Stomach smooth muscle (tissue), 2 donors: ENCODE measurements at regions not wholly inside any gene's neighbourhood (a gene's known extent, or its start where the extent isn't known, plus 50 kb on each side); places are given as distances from the start of the nearest gene placed in this dataset.

ENCODE experiments used
- H3K27ac ChIP-seq: one replicate; pipeline ENCODE4 v1.7.0; 2013; ENCODE audit warnings: mild to moderate bottlenecking, low read length, inconsistent platforms
- H3K27me3 ChIP-seq, 2 donors: one replicate each; pipeline ENCODE4 v1.7.0; 2013; ENCODE audit warnings: low read length in 2 of 2; ENCODE audit not compliant: insufficient read depth in 2 of 2, control insufficient read depth in 1 of 2
- H3K36me3 ChIP-seq, 2 donors: one replicate each; pipeline ENCODE4 v1.7.0; 2013; ENCODE audit warnings: low read length in 2 of 2; ENCODE audit not compliant: control insufficient read depth in 2 of 2, insufficient read depth in 2 of 2
- H3K4me1 ChIP-seq: one replicate; pipeline ENCODE4 v1.7.0; 2013; ENCODE audit warnings: low read length; ENCODE audit not compliant: control insufficient read depth, insufficient read depth
- H3K4me3 ChIP-seq, 2 donors: one replicate each; pipeline ENCODE4 v1.7.0; 2013; ENCODE audit warnings: low read length in 2 of 2
- H3K9ac ChIP-seq, 2 donors: one replicate each; pipeline ENCODE4 v1.7.0; 2013; ENCODE audit warnings: low read length in 2 of 2, mild to moderate bottlenecking in 1 of 2
- H3K9me3 ChIP-seq, 2 donors: one replicate each; pipeline ENCODE4 v1.7.0; 2013; ENCODE audit warnings: low read length in 2 of 2; ENCODE audit not compliant: control insufficient read depth in 2 of 2
- donor health status: healthy.
- donor health status: Pancreatic carcinoma.

- Histone ChIP-seq H3K4me3 (no peak overlapping the region), H3K36me3 (no peaks in the 10 kb centered on the region), H3K27me3 (no peaks in the 10 kb centered on the region), H3K27ac (no peak overlapping the region), H3K9ac (no peak overlapping the region), H3K4me1 (no peaks in the 10 kb centered on the region), H3K9me3 (no peaks in the 10 kb centered on the region)
These were observed 258.3 kb upstream of the ADAMTSL1 start for GRCh38 chr9:18215626-18216025.

- no peak overlapping the region for H3K9ac ChIP-seq
- H3K27ac ChIP-seq, result no peak overlapping the region
- H3K27me3 ChIP-seq, result no peaks in the 10 kb centered on the region
- H3K4me1 ChIP-seq, result no peaks in the 10 kb centered on the region
- H3K36me3 ChIP-seq, result no peaks in the 10 kb centered on the region
- H3K4me3 ChIP-seq, result no peak overlapping the region
- H3K9me3 ChIP-seq, result no peaks in the 10 kb centered on the region
These were observed 257.6 kb upstream of the ADAMTSL1 start for GRCh38 chr9:18216376-18216775.

GRCh38 chr9:18228101-18228500 lies 245.9 kb upstream of the ADAMTSL1 start:
- Histone ChIP-seq H3K9ac (no peak overlapping the region), H3K9me3 (no peaks in the 10 kb centered on the region), H3K36me3 (no peaks in the 10 kb centered on the region), H3K27me3 (no peaks in the 10 kb centered on the region), H3K27ac (no peak overlapping the region), H3K4me3 (no peak overlapping the region), H3K4me1 (no peaks in the 10 kb centered on the region)

GRCh38 chr9:18229992-18230676 lies 243.8 kb upstream of the ADAMTSL1 start:
- Histone ChIP-seq H3K36me3 (no peaks in the 10 kb centered on the region), H3K9me3 (no peaks in the 10 kb centered on the region), H3K4me1 (no peaks in the 10 kb centered on the region)

GRCh38 chr9:18233311-18233710 lies 240.6 kb upstream of the ADAMTSL1 start:
- H3K36me3 ChIP-seq, result no peaks in the 10 kb centered on the region
- H3K4me1 ChIP-seq, result no peaks in the 10 kb centered on the region
- no peaks in the 10 kb centered on the region for H3K9me3 ChIP-seq
- H3K27ac ChIP-seq, result no peak overlapping the region
- H3K4me3 ChIP-seq, result no peak overlapping the region
- H3K27me3 ChIP-seq, result no peaks in the 10 kb centered on the region
- H3K9ac ChIP-seq, result no peak overlapping the region

More at GRCh38 chr9:18229992-18230676, 243.8 kb upstream of the ADAMTSL1 start:
- Histone ChIP-seq H3K27me3 (no peaks in the 10 kb centered on the region), H3K27ac (no peak overlapping the region), H3K4me3 (no peak overlapping the region), H3K9ac (no peak overlapping the region)

- H3K4me1 ChIP-seq, result no peaks in the 10 kb centered on the region
- no peak overlapping the region for H3K4me3 ChIP-seq
These were observed 240.0 kb upstream of the ADAMTSL1 start for GRCh38 chr9:18233776-18234445.

GRCh38 chr9:18235181-18235908 lies 238.6 kb upstream of the ADAMTSL1 start:
- Histone ChIP-seq H3K4me1 (no peaks in the 10 kb centered on the region), H3K4me3 (no peak overlapping the region), H3K9ac (no peak overlapping the region), H3K27me3 (no peaks in the 10 kb centered on the region), H3K36me3 (no peaks in the 10 kb centered on the region), H3K27ac (no peak overlapping the region), H3K9me3 (no peaks in the 10 kb centered on the region)

More at GRCh38 chr9:18233776-18234445, 240.0 kb upstream of the ADAMTSL1 start:
- no peaks in the 10 kb centered on the region for H3K27me3 ChIP-seq
- no peak overlapping the region for H3K9ac ChIP-seq
- no peaks in the 10 kb centered on the region for H3K9me3 ChIP-seq
- no peaks in the 10 kb centered on the region for H3K36me3 ChIP-seq
- no peak overlapping the region for H3K27ac ChIP-seq

GRCh38 chr9:18236336-18236735 lies 237.6 kb upstream of the ADAMTSL1 start:
- Histone ChIP-seq H3K9me3 (no peaks in the 10 kb centered on the region), H3K36me3 (no peaks in the 10 kb centered on the region), H3K4me3 (no peak overlapping the region), H3K27ac (no peak overlapping the region), H3K4me1 (no peaks in the 10 kb centered on the region), H3K9ac (no peak overlapping the region), H3K27me3 (no peaks in the 10 kb centered on the region)

GRCh38 chr9:18237776-18238175 lies 236.2 kb upstream of the ADAMTSL1 start:
- Histone ChIP-seq H3K4me3 (no peak overlapping the region), H3K9me3 (no peaks in the 10 kb centered on the region), H3K27ac (no peak overlapping the region), H3K4me1 (no peaks in the 10 kb centered on the region), H3K27me3 (no peaks in the 10 kb centered on the region), H3K36me3 (no peaks in the 10 kb centered on the region), H3K9ac (no peak overlapping the region)

- H3K4me3 ChIP-seq, result no peak overlapping the region
- no peak overlapping the region for H3K27ac ChIP-seq
- no peaks in the 10 kb centered on the region for H3K9me3 ChIP-seq
- H3K4me1 ChIP-seq, result no peaks in the 10 kb centered on the region
- H3K27me3 ChIP-seq, result no peaks in the 10 kb centered on the region
- no peaks in the 10 kb centered on the region for H3K36me3 ChIP-seq
- no peak overlapping the region for H3K9ac ChIP-seq
These were observed 235.7 kb upstream of the ADAMTSL1 start for GRCh38 chr9:18238254-18238653.
